ENCODE measurements at regions not wholly inside any gene's neighbourhood (a gene's known extent, or its start where the extent isn't known, plus 50 kb on each side); places are given as distances from the start of the nearest gene placed in this dataset.

GRCh38 chr1:62964141-62964540 lies 180.2 kb downstream of the ATG4C start:
- H3K27ac ChIP-seq (ENCODE audit: control insufficient read depth, insufficient read depth): no peak overlapping the region
- no peaks in the 10 kb centered on the region for H3K36me3 ChIP-seq (ENCODE audit: control insufficient read depth in 2 of 2, insufficient read depth in 2 of 2, low read length in 1 of 2)
- intact Hi-C loops (cut with micrococcal nuclease; ENCODE audit: unreplicated experiment) (loop anchor here (5.0 kb wide), 1 partner anchor 478 kb away; no protein-coding TSS in a partner anchor), in situ Hi-C loops (cut with MboI) (loop anchor here (10.0 kb wide), 1 partner anchor 181 kb away; no protein-coding TSS in a partner anchor)
- peak; percentile 82 for ATAC-seq
- H4K20me1 ChIP-seq (ENCODE audit: control insufficient read depth, insufficient read depth): no peaks in the 10 kb centered on the region
- SMC1A ChIA-PET (ENCODE audit: uncharacterized antibody, unreplicated experiment): interaction anchor here (1.0 to 2.8 kb wide), 4 partner anchors 8 to 574 kb away, joined by 3 to 19 read pairs (median 4); no protein-coding TSS in a partner anchor
- POLR2A ChIA-PET: interaction anchor here (0.6 kb wide), 1 partner anchor 1988 kb away, joined by 3 read pairs; no protein-coding TSS in a partner anchor
- H3K4me3 ChIP-seq: no peak overlapping the region
- BruUV-seq (replicated peaks): no TSS peak
- peak; percentile 52 for FAIRE-seq
- no peaks in the 10 kb centered on the region for H3K27me3 ChIP-seq (replicated peaks in 1 of 2; ENCODE audit: control insufficient read depth in 2 of 2, insufficient read depth in 2 of 2, low read length in 1 of 2)
- H3K4me1 ChIP-seq (ENCODE audit: control insufficient read depth, insufficient read depth, low read length): peaks cover 10% of the 10 kb centered on the region
- H3K79me2 ChIP-seq (ENCODE audit: control insufficient read depth, insufficient read depth, low read length): no peaks in the 10 kb centered on the region
- CTCF ChIA-PET: interaction anchor here (0.6 to 6.2 kb wide), 15 partner anchors 11 to 1283 kb away, joined by 3 to 48 read pairs (median 3); no protein-coding TSS in a partner anchor
- peak; percentile 5 for DNase-seq (ENCODE audit: low read depth, low spot score)
- 4% methylated on average over 3 of the region's 3 CpGs for WGBS (ENCODE audit: insufficient coverage, insufficient replicate concordance, low lambda C conversion rate, missing lambda C conversion rate)
- H3K9ac ChIP-seq (ENCODE audit: control insufficient read depth, insufficient read depth, low read length): no peak overlapping the region
- no peak overlapping the region; the same call in 1 of the 2 replicates for H2AFZ ChIP-seq (ENCODE audit: control insufficient read depth, low read depth, low read length)
- RAD21 ChIA-PET (ENCODE audit: unreplicated experiment): interaction anchor here (0.9 to 1.2 kb wide), 4 partner anchors 180 to 575 kb away, joined by 3 to 4 read pairs (median 3); no protein-coding TSS in a partner anchor
- no peaks in the 10 kb centered on the region for H3K9me3 ChIP-seq (replicated peaks; ENCODE audit: control insufficient read depth, insufficient read depth, low read length)
- no peak overlapping the region for H3K4me2 ChIP-seq (ENCODE audit: control insufficient read depth, insufficient read depth)
- TF ChIP-seq POLR2AphosphoS5 (IDR thresholded peaks at IDR 0.05; ENCODE audit: low read length) (no peak), TCF12 (IDR thresholded peaks at IDR 0.05; ENCODE audit: low read depth, low read length) (no peak), USF2 (IDR thresholded peaks at IDR 0.05; ENCODE audit: borderline replicate concordance, low read depth, low read length) (no peak), HDAC6 (IDR thresholded peaks at IDR 0.05; ENCODE audit: unreplicated experiment) (no peak), TCF3 (IDR thresholded peaks at IDR 0.05; ENCODE audit: borderline replicate concordance, insufficient read depth, low read depth, low read length) (no peak), IRF4 (IDR thresholded peaks at IDR 0.05; ENCODE audit: low read depth, low read length) (no peak), RUNX3 (IDR thresholded peaks at IDR 0.05; ENCODE audit: low read length) (peak; percentile 53), NR2F1 (conservative IDR thresholded peaks at IDR 0.05) (no peak), MAX (IDR thresholded peaks at IDR 0.05; ENCODE audit: low read depth, low read length) (no peak), IKZF2 (IDR thresholded peaks at IDR 0.05) (peak in 1 of 2 experiments; percentile 58; a peak in 2 of 4 replicates), YY1 (IDR thresholded peaks at IDR 0.05; ENCODE audit: low read depth, low read length) (no peak), EED (IDR thresholded peaks at IDR 0.05; ENCODE audit: low read depth) (peak; percentile 51), CTCF (IDR thresholded peaks at IDR 0.05 in 2 of 3, conservative IDR thresholded peaks at IDR 0.05 in 1 of 3; ENCODE audit: control insufficient read depth in 2 of 3, extremely low read depth in 1 of 3, insufficient read depth in 1 of 3, low read depth in 3 of 3, low read length in 3 of 3) (no peak), SUPT20H (IDR thresholded peaks at IDR 0.05; ENCODE audit: borderline replicate concordance, control insufficient read depth, low read depth, low read length) (no peak), CBFB (IDR thresholded peaks at IDR 0.05; ENCODE audit: low read depth) (no peak), SP1 (IDR thresholded peaks at IDR 0.05; ENCODE audit: low read depth, low read length) (peak; percentile 19), SIX5 (IDR thresholded peaks at IDR 0.05; ENCODE audit: low read depth, low read length, severe bottlenecking) (no peak), HDAC2 (IDR thresholded peaks at IDR 0.05) (no peak), RAD21 (IDR thresholded peaks at IDR 0.05; ENCODE audit: insufficient read depth, low read depth, low read length) (no peak), NR2C2 (IDR thresholded peaks at IDR 0.05; ENCODE audit: borderline replicate concordance, control insufficient read depth, insufficient read length, low read depth) (no peak)
